Liver (tissue), 8 donors: ENCODE measurements at regions not wholly inside any gene's neighbourhood (a gene's known extent, or its start where the extent isn't known, plus 50 kb on each side); places are given as distances from the start of the nearest gene placed in this dataset.

Experiments used
- DNase-seq: peaks from one replicate; pipeline ENCODE4 v3.0.0-alpha.2; 2017; ENCODE audit warnings: low spot score
- H3K27ac ChIP-seq, 2 donors: one replicate each; pipeline ENCODE4 v1.7.0; 2013; ENCODE audit warnings: inconsistent platforms in 2 of 2, low read length in 2 of 2, control low read depth in 1 of 2, low read depth in 1 of 2, mild to moderate bottlenecking in 1 of 2
- H3K27me3 ChIP-seq, 4 donors: one replicate each; pipeline versions ENCODE4 v1.6.1 to v1.7.0; 2013; ENCODE audit warnings: low read length in 3 of 4, inconsistent platforms in 1 of 4, mild to moderate bottlenecking in 1 of 4, moderate library complexity in 1 of 4; ENCODE audit not compliant: control insufficient read depth in 4 of 4, insufficient read depth in 4 of 4
- H3K36me3 ChIP-seq, 4 donors: one replicate each; pipeline versions ENCODE4 v1.6.1 to v1.7.0; 2013; ENCODE audit warnings: low read length in 3 of 4, mild to moderate bottlenecking in 3 of 4, low read depth in 1 of 4, moderate library complexity in 1 of 4; ENCODE audit not compliant: control insufficient read depth in 4 of 4, insufficient read depth in 3 of 4
- H3K4me1 ChIP-seq, 4 donors: one replicate each; pipeline versions ENCODE4 v1.6.1 to v1.7.0; 2013; ENCODE audit warnings: low read length in 3 of 4, mild to moderate bottlenecking in 3 of 4, moderate library complexity in 1 of 4; ENCODE audit not compliant: control insufficient read depth in 4 of 4, insufficient read depth in 4 of 4
- H3K4me3 ChIP-seq, 3 donors: one replicate each; pipeline versions ENCODE4 v1.6.1 to v1.7.0; 2013; ENCODE audit warnings: low read length in 3 of 3, control low read depth in 1 of 3, low read depth in 1 of 3, mild to moderate bottlenecking in 1 of 3
- H3K9ac ChIP-seq, 2 donors: one replicate each; pipeline ENCODE4 v1.7.0; 2013; ENCODE audit warnings: low read length in 2 of 2, mild to moderate bottlenecking in 2 of 2, moderate library complexity in 2 of 2, control low read depth in 1 of 2, low read depth in 1 of 2
- H3K9me3 ChIP-seq, 4 donors: one replicate each; pipeline versions ENCODE4 v1.6.1 to v1.7.0; 2013; ENCODE audit warnings: low read length in 3 of 4; ENCODE audit not compliant: control insufficient read depth in 4 of 4
- EGR1 ChIP-seq, 2 donors: IDR thresholded peaks; 2 replicates each; pipeline ENCODE4 v1.6.1; 2016 to 2018; ENCODE audit warnings: antibody characterized with exemption in 2 of 2, low read depth in 2 of 2
- FOXA1 ChIP-seq: IDR thresholded peaks from 2 replicates; pipeline ENCODE4 v1.6.1; 2016; ENCODE audit warnings: antibody characterized with exemption
- FOXA2 ChIP-seq: IDR thresholded peaks from 2 replicates; pipeline ENCODE4 v1.6.1; 2016; ENCODE audit warnings: antibody characterized with exemption
- GABPA ChIP-seq, 2 donors: IDR thresholded peaks in 1 of 2; conservative IDR thresholded peaks in 1 of 2; 2 replicates each; pipeline ENCODE4 v1.6.1; 2016; ENCODE audit warnings: antibody characterized with exemption in 2 of 2, mild to moderate bottlenecking in 1 of 2, moderate library complexity in 1 of 2
- HNF4A ChIP-seq, 2 donors: conservative IDR thresholded peaks; 2 replicates each; pipeline ENCODE4 v1.6.1; 2016; ENCODE audit warnings: antibody characterized with exemption in 2 of 2, mild to moderate bottlenecking in 2 of 2
- HNF4G ChIP-seq: IDR thresholded peaks from 2 replicates; pipeline ENCODE4 v1.6.1; 2016; ENCODE audit warnings: antibody characterized with exemption
- JUND ChIP-seq, 2 donors: IDR thresholded peaks; 2 replicates each; pipeline ENCODE4 v1.6.1; 2016; ENCODE audit warnings: antibody characterized with exemption in 2 of 2
- NR2F2 ChIP-seq: IDR thresholded peaks from 2 replicates; pipeline ENCODE4 v1.6.1; 2016; ENCODE audit warnings: antibody characterized with exemption
- RAD21 ChIP-seq, 2 donors: IDR thresholded peaks; 2 replicates each; pipeline ENCODE4 v1.6.1; 2016; ENCODE audit warnings: antibody characterized with exemption in 2 of 2, mild to moderate bottlenecking in 2 of 2
- RXRA ChIP-seq, 2 donors: IDR thresholded peaks; 2 replicates each; pipeline ENCODE4 v1.6.1; 2017 to 2018; ENCODE audit warnings: antibody characterized with exemption in 2 of 2, mild to moderate bottlenecking in 1 of 2
- SP1 ChIP-seq: IDR thresholded peaks from 2 replicates; pipeline ENCODE4 v1.6.1; 2018; ENCODE audit warnings: antibody characterized with exemption, mild to moderate bottlenecking
- TAF1 ChIP-seq: conservative IDR thresholded peaks from 2 replicates; pipeline ENCODE4 v1.6.1; 2016; ENCODE audit warnings: antibody characterized with exemption, mild to moderate bottlenecking
- YY1 ChIP-seq: IDR thresholded peaks from 2 replicates; pipeline ENCODE4 v1.6.1; 2016; ENCODE audit warnings: antibody characterized with exemption, mild to moderate bottlenecking
- WGBS: extraction: QIAGEN DNeasy Blood & Tissue Kit; methylation state at CpG from one replicate; pipeline ENCODE4 v1.1.7; 2013; 5-methylcytosine and 5-hydroxymethylcytosine counted together
- TF ChIP-seq, protein P1 (sequence below): IDR thresholded peaks from 2 replicates; pipeline ENCODE4 v1.6.1; 2016; ENCODE audit warnings: antibody characterized with exemption, mild to moderate bottlenecking
- TF ChIP-seq, protein P2 (sequence below): IDR thresholded peaks from 2 replicates; pipeline ENCODE4 v1.6.1; 2016; ENCODE audit warnings: antibody characterized with exemption
- TF ChIP-seq, protein P3 (sequence below): IDR thresholded peaks from 2 replicates; pipeline ENCODE4 v1.6.1; 2016; ENCODE audit warnings: antibody characterized with exemption
- TF ChIP-seq, protein P4 (sequence below): fragments of 150-350 bp; IDR thresholded peaks from 2 replicates; pipeline ENCODE4 v1.5.1; 2017; ENCODE audit warnings: improper control_type of control experiment, low read depth, low read length; ENCODE audit not compliant: missing input control
- TF ChIP-seq, protein P5 (sequence below): IDR thresholded peaks from 2 replicates; pipeline ENCODE4 v1.6.1; 2016; ENCODE audit warnings: antibody characterized with exemption
- donor health status: healthy.
- donor health status: healthy.
- donor health status: healthy.
- donor health status: healthy.
- donor health status: healthy.

DNA sequence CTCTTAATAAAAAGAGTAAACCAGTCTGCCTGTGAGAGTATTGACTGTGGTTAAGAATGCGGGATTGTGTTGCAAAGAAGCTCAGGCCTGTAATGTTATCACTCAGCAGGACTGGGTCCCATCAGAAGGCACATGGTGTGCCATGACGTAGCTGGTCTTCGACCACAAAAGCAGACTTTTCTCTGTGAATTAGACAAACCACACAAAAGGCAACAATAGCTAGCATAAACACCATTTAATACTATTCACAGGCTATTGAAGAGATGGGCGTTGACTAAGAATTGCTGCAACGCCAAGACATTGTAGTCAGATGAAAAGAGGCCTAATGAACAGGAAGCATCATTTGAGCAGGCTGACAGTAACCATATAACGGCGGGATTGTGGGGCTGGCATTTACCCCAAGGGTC lies 235.6 kb upstream of the SOX21 start:
- Histone ChIP-seq H3K27me3 (peaks cover 0 to 10% (median 1%) of the 10 kb centered on the region in 4 donors), H3K4me1 (no peaks in the 10 kb centered on the region), H3K9ac (no peak overlapping the region), H3K9me3 (no peaks in the 10 kb centered on the region), H3K27ac (no peak overlapping the region), H3K36me3 (no peaks in the 10 kb centered on the region), H3K4me3 (no peak overlapping the region)
- 64% methylated on average over 7 of the region's 7 CpGs for WGBS
- DNase-seq = no peak
- TF ChIP-seq, protein P1, sequence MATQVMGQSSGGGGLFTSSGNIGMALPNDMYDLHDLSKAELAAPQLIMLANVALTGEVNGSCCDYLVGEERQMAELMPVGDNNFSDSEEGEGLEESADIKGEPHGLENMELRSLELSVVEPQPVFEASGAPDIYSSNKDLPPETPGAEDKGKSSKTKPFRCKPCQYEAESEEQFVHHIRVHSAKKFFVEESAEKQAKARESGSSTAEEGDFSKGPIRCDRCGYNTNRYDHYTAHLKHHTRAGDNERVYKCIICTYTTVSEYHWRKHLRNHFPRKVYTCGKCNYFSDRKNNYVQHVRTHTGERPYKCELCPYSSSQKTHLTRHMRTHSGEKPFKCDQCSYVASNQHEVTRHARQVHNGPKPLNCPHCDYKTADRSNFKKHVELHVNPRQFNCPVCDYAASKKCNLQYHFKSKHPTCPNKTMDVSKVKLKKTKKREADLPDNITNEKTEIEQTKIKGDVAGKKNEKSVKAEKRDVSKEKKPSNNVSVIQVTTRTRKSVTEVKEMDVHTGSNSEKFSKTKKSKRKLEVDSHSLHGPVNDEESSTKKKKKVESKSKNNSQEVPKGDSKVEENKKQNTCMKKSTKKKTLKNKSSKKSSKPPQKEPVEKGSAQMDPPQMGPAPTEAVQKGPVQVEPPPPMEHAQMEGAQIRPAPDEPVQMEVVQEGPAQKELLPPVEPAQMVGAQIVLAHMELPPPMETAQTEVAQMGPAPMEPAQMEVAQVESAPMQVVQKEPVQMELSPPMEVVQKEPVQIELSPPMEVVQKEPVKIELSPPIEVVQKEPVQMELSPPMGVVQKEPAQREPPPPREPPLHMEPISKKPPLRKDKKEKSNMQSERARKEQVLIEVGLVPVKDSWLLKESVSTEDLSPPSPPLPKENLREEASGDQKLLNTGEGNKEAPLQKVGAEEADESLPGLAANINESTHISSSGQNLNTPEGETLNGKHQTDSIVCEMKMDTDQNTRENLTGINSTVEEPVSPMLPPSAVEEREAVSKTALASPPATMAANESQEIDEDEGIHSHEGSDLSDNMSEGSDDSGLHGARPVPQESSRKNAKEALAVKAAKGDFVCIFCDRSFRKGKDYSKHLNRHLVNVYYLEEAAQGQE = no peak
- TF ChIP-seq, protein P2, sequence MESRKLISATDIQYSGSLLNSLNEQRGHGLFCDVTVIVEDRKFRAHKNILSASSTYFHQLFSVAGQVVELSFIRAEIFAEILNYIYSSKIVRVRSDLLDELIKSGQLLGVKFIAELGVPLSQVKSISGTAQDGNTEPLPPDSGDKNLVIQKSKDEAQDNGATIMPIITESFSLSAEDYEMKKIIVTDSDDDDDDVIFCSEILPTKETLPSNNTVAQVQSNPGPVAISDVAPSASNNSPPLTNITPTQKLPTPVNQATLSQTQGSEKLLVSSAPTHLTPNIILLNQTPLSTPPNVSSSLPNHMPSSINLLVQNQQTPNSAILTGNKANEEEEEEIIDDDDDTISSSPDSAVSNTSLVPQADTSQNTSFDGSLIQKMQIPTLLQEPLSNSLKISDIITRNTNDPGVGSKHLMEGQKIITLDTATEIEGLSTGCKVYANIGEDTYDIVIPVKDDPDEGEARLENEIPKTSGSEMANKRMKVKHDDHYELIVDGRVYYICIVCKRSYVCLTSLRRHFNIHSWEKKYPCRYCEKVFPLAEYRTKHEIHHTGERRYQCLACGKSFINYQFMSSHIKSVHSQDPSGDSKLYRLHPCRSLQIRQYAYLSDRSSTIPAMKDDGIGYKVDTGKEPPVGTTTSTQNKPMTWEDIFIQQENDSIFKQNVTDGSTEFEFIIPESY = no peak
- no peak for TF ChIP-seq FOXA1
- no peak for TF ChIP-seq SP1
- TF ChIP-seq HNF4G = no peak
- TF ChIP-seq TAF1 = no peak
- TF ChIP-seq, protein P3, sequence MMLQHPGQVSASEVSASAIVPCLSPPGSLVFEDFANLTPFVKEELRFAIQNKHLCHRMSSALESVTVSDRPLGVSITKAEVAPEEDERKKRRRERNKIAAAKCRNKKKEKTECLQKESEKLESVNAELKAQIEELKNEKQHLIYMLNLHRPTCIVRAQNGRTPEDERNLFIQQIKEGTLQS = no peak
- no peak for TF ChIP-seq RXRA (IDR thresholded peaks at IDR 0.05)
- no peak for TF ChIP-seq NR2F2
- no peak for TF ChIP-seq HNF4A (conservative IDR thresholded peaks at IDR 0.05)
- TF ChIP-seq JUND (IDR thresholded peaks at IDR 0.05) = no peak
- TF ChIP-seq, protein P4, sequence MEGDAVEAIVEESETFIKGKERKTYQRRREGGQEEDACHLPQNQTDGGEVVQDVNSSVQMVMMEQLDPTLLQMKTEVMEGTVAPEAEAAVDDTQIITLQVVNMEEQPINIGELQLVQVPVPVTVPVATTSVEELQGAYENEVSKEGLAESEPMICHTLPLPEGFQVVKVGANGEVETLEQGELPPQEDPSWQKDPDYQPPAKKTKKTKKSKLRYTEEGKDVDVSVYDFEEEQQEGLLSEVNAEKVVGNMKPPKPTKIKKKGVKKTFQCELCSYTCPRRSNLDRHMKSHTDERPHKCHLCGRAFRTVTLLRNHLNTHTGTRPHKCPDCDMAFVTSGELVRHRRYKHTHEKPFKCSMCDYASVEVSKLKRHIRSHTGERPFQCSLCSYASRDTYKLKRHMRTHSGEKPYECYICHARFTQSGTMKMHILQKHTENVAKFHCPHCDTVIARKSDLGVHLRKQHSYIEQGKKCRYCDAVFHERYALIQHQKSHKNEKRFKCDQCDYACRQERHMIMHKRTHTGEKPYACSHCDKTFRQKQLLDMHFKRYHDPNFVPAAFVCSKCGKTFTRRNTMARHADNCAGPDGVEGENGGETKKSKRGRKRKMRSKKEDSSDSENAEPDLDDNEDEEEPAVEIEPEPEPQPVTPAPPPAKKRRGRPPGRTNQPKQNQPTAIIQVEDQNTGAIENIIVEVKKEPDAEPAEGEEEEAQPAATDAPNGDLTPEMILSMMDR = no peak
- TF ChIP-seq GABPA (IDR thresholded peaks at IDR 0.05 in 1 of 2, conservative IDR thresholded peaks at IDR 0.05 in 1 of 2) = no peak
- no peak for TF ChIP-seq YY1
- TF ChIP-seq EGR1 (IDR thresholded peaks at IDR 0.05; ENCODE audit: low read depth in 2 of 2) = no peak
- no peak for TF ChIP-seq RAD21 (IDR thresholded peaks at IDR 0.05)
- TF ChIP-seq FOXA2 = no peak

DNA sequence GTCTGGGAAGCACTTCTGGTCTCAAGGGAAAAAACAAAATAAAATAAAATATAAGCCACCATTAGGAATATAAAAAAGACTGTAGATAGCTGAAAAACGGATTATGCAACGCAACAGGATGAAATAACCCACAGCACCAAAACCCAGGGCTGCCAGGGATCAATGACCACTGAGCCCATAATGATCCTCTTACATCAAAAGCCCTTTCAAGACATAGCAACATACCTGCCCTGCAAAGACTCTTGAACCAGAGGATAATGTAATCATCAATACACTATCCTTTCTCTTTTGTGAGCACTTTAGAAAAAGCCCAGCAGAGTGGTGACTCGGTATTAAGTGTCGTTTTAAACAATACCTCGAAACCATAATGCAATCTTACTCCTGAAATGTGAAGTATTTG lies 235.0 kb upstream of the SOX21 start:
- DNase-seq = no peak
- H3K4me3 ChIP-seq = no peak overlapping the region
- 54% methylated on average over 5 of the region's 5 CpGs for WGBS
- no peaks in the 10 kb centered on the region for H3K4me1 ChIP-seq
- no peaks in the 10 kb centered on the region for H3K36me3 ChIP-seq
- no peak overlapping the region for H3K27ac ChIP-seq
- no peaks in the 10 kb centered on the region for H3K9me3 ChIP-seq
- H3K27me3 ChIP-seq = peaks cover 0 to 10% (median 1%) of the 10 kb centered on the region in 4 donors
- no peak overlapping the region for H3K9ac ChIP-seq
- TF ChIP-seq, protein P1 = no peak
- TF ChIP-seq, protein P5, sequence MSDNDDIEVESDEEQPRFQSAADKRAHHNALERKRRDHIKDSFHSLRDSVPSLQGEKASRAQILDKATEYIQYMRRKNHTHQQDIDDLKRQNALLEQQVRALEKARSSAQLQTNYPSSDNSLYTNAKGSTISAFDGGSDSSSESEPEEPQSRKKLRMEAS = no peak
- TF ChIP-seq HNF4G = no peak
- no peak for TF ChIP-seq TAF1
- TF ChIP-seq FOXA2 = no peak
- TF ChIP-seq RXRA (IDR thresholded peaks at IDR 0.05) = no peak
- no peak for TF ChIP-seq JUND (IDR thresholded peaks at IDR 0.05)
- TF ChIP-seq SP1 = no peak
- TF ChIP-seq NR2F2 = no peak
- TF ChIP-seq YY1 = no peak
- no peak for TF ChIP-seq EGR1 (IDR thresholded peaks at IDR 0.05; ENCODE audit: low read depth in 2 of 2)
- no peak for TF ChIP-seq RAD21 (IDR thresholded peaks at IDR 0.05)
- TF ChIP-seq, protein P2 = no peak
- no peak for TF ChIP-seq GABPA (IDR thresholded peaks at IDR 0.05 in 1 of 2, conservative IDR thresholded peaks at IDR 0.05 in 1 of 2)
